ENCODE measurements at regions not wholly inside any gene's neighbourhood (a gene's known extent, or its start where the extent isn't known, plus 50 kb on each side); places are given as distances from the start of the nearest gene placed in this dataset.

DNA sequence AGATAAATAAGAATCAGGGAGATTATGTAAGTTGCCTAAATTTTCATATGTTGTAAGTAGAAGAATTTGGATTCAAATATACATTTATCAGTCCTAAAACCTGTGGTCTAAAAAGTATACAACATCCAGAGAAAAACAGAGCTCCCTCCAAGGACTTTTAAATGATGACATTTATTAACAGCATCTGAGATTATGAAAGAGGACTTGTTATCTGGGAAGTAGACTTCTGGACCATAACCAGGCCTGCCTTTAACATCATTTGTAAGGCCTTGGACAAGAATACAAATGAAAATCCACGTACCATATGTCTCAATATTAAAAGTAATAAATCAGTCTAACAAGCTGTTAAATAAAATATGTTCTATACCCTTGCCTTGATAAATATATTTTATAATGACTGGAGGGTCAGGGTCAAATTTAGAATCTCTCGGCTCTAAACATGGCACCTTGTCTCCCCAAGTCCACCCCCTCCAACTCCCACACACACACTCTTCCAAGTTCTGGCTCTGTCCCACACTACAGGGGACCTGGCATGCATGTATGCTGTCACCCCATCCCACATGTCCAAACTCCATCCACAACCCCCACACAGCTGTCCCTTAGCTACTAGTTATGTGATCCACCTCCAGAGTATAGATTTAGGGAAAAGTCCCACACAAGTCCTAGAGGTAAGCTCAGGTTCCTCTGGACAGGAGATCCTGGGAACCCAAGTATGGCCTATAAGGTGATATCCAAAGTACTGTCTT is 382.6 kb downstream of the CDH2 start:
- TF ChIP-seq, protein P1, sequence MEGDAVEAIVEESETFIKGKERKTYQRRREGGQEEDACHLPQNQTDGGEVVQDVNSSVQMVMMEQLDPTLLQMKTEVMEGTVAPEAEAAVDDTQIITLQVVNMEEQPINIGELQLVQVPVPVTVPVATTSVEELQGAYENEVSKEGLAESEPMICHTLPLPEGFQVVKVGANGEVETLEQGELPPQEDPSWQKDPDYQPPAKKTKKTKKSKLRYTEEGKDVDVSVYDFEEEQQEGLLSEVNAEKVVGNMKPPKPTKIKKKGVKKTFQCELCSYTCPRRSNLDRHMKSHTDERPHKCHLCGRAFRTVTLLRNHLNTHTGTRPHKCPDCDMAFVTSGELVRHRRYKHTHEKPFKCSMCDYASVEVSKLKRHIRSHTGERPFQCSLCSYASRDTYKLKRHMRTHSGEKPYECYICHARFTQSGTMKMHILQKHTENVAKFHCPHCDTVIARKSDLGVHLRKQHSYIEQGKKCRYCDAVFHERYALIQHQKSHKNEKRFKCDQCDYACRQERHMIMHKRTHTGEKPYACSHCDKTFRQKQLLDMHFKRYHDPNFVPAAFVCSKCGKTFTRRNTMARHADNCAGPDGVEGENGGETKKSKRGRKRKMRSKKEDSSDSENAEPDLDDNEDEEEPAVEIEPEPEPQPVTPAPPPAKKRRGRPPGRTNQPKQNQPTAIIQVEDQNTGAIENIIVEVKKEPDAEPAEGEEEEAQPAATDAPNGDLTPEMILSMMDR (IDR thresholded peaks at IDR 0.05): no peak
- TF ChIP-seq POLR2A (IDR thresholded peaks at IDR 0.05): no peak
